ENCODE measurements at regions not wholly inside any gene's neighbourhood (a gene's known extent, or its start where the extent isn't known, plus 50 kb on each side); places are given as distances from the start of the nearest gene placed in this dataset.
A peak's percentile ranks its signal among the peaks of the same experiment; 100 is the strongest.

- H3K79me1 ChIP-seq (ENCODE audit: low read depth, low read length), result no peaks in the 10 kb centered on the region
- no peak overlapping the region for H3K9ac ChIP-seq (ENCODE audit: low read depth, low read length, poor library complexity)
- H3K14ac ChIP-seq (ENCODE audit: low read length), result no peak overlapping the region
- H3K27me3 ChIP-seq (ENCODE audit: control insufficient read depth in 3 of 3, insufficient read depth in 3 of 3, low read depth in 1 of 3, low read length in 3 of 3), result no peaks in the 10 kb centered on the region
- H3K4me1 ChIP-seq (ENCODE audit: control insufficient read depth in 2 of 2, insufficient read depth in 1 of 2, low read depth in 1 of 2, low read length in 2 of 2), result peaks cover 2 to 4% of the 10 kb centered on the region in 2 donors
- no peak overlapping the region for H3K18ac ChIP-seq (ENCODE audit: low read length)
- peak overlapping the region; percentile 49 for H2AFZ ChIP-seq (ENCODE audit: low read length)
- no peak overlapping the region for H3K4me2 ChIP-seq (ENCODE audit: insufficient read depth, low read length, poor library complexity, severe bottlenecking)
- no peak overlapping the region for H4K8ac ChIP-seq (ENCODE audit: low read depth, low read length)
- no peaks in the 10 kb centered on the region for H3K9me3 ChIP-seq (replicated peaks in 1 of 2; ENCODE audit: control insufficient read depth in 2 of 2, insufficient read depth in 1 of 2, low read depth in 1 of 2, low read length in 2 of 2)
- H2BK12ac ChIP-seq (ENCODE audit: low read length), result no peak overlapping the region
- H2BK120ac ChIP-seq (ENCODE audit: low read depth, low read length), result no peak overlapping the region
- no peak overlapping the region for H4K91ac ChIP-seq (ENCODE audit: low read depth, low read length, poor library complexity)
- no peak for DNase-seq (ENCODE audit: low spot score)
- no peak overlapping the region for H3K23ac ChIP-seq (ENCODE audit: low read depth, low read length, poor library complexity)
- H2BK5ac ChIP-seq (ENCODE audit: low read length), result no peak overlapping the region
- H2AK5ac ChIP-seq (ENCODE audit: low read depth, low read length), result no peak overlapping the region
- no peak overlapping the region for H2BK15ac ChIP-seq (ENCODE audit: low read length)
- no peak overlapping the region for H3K4ac ChIP-seq (ENCODE audit: low read length)
- no peak overlapping the region for H3K4me3 ChIP-seq (ENCODE audit: low read length in 2 of 2)
- H3K27ac ChIP-seq (replicated peaks; ENCODE audit: low read length), result no peak overlapping the region
- no CpG with 5 or more reads among the region's 9 CpGs for WGBS, 2 donors (ENCODE audit: extremely low coverage in 2 of 2, insufficient read length in 2 of 2, insufficient replicate concordance in 1 of 2)
- no peaks in the 10 kb centered on the region for H3K36me3 ChIP-seq (replicated peaks in 1 of 2; ENCODE audit: control insufficient read depth in 2 of 2, insufficient read depth in 2 of 2, low read length in 2 of 2)
Measured at GRCh38 chr1:242723044-242723716, 198.7 kb upstream of the PLD5 start.

- Histone ChIP-seq H3K27me3 (ENCODE audit: control insufficient read depth in 3 of 3, insufficient read depth in 3 of 3, low read depth in 1 of 3, low read length in 3 of 3) (no peaks in the 10 kb centered on the region), H2BK15ac (ENCODE audit: low read length) (no peak overlapping the region), H3K23ac (ENCODE audit: low read depth, low read length, poor library complexity) (no peak overlapping the region), H4K8ac (ENCODE audit: low read depth, low read length) (no peak overlapping the region), H2AK5ac (ENCODE audit: low read depth, low read length) (no peak overlapping the region), H3K4me2 (ENCODE audit: insufficient read depth, low read length, poor library complexity, severe bottlenecking) (no peak overlapping the region), H4K91ac (ENCODE audit: low read depth, low read length, poor library complexity) (no peak overlapping the region), H3K36me3 (replicated peaks in 1 of 2; ENCODE audit: control insufficient read depth in 2 of 2, insufficient read depth in 2 of 2, low read length in 2 of 2) (no peaks in the 10 kb centered on the region), H2BK5ac (ENCODE audit: low read length) (no peak overlapping the region), H3K27ac (replicated peaks; ENCODE audit: low read length) (no peak overlapping the region), H3K18ac (ENCODE audit: low read length) (no peak overlapping the region), H2BK12ac (ENCODE audit: low read length) (no peak overlapping the region), H3K9me3 (replicated peaks in 1 of 2; ENCODE audit: control insufficient read depth in 2 of 2, insufficient read depth in 1 of 2, low read depth in 1 of 2, low read length in 2 of 2) (no peaks in the 10 kb centered on the region), H2AFZ (ENCODE audit: low read length) (no peak overlapping the region), H3K79me1 (ENCODE audit: low read depth, low read length) (no peaks in the 10 kb centered on the region), H2BK120ac (ENCODE audit: low read depth, low read length) (no peak overlapping the region), H3K9ac (ENCODE audit: low read depth, low read length, poor library complexity) (no peak overlapping the region), H3K4me3 (ENCODE audit: low read length in 2 of 2) (no peak overlapping the region), H3K14ac (ENCODE audit: low read length) (no peak overlapping the region), H3K4ac (ENCODE audit: low read length) (no peak overlapping the region), H3K4me1 (ENCODE audit: control insufficient read depth in 2 of 2, insufficient read depth in 1 of 2, low read depth in 1 of 2, low read length in 2 of 2) (peaks cover 2 to 4% of the 10 kb centered on the region in 2 donors)
- WGBS, 2 donors (ENCODE audit: extremely low coverage in 2 of 2, insufficient read length in 2 of 2, insufficient replicate concordance in 1 of 2), result no CpG with 5 or more reads among the region's 6 CpGs
- DNase-seq (ENCODE audit: low spot score), result no peak
Measured at GRCh38 chr1:242718967-242719366, 194.5 kb upstream of the PLD5 start.

- Histone ChIP-seq H3K18ac (ENCODE audit: low read length) (no peak overlapping the region), H4K91ac (ENCODE audit: low read depth, low read length, poor library complexity) (no peak overlapping the region), H2AFZ (ENCODE audit: low read length) (no peak overlapping the region), H2BK5ac (ENCODE audit: low read length) (no peak overlapping the region), H3K9me3 (replicated peaks in 1 of 2; ENCODE audit: control insufficient read depth in 2 of 2, insufficient read depth in 1 of 2, low read depth in 1 of 2, low read length in 2 of 2) (no peaks in the 10 kb centered on the region), H3K14ac (ENCODE audit: low read length) (no peak overlapping the region), H3K4me2 (ENCODE audit: insufficient read depth, low read length, poor library complexity, severe bottlenecking) (no peak overlapping the region), H3K79me1 (ENCODE audit: low read depth, low read length) (no peaks in the 10 kb centered on the region), H2BK120ac (ENCODE audit: low read depth, low read length) (no peak overlapping the region), H3K36me3 (replicated peaks in 1 of 2; ENCODE audit: control insufficient read depth in 2 of 2, insufficient read depth in 2 of 2, low read length in 2 of 2) (no peaks in the 10 kb centered on the region), H3K23ac (ENCODE audit: low read depth, low read length, poor library complexity) (no peak overlapping the region), H3K4me1 (ENCODE audit: control insufficient read depth in 2 of 2, insufficient read depth in 1 of 2, low read depth in 1 of 2, low read length in 2 of 2) (no peaks in the 10 kb centered on the region), H2AK5ac (ENCODE audit: low read depth, low read length) (no peak overlapping the region), H3K27me3 (ENCODE audit: control insufficient read depth in 3 of 3, insufficient read depth in 3 of 3, low read depth in 1 of 3, low read length in 3 of 3) (no peaks in the 10 kb centered on the region), H4K8ac (ENCODE audit: low read depth, low read length) (no peak overlapping the region), H3K4me3 (ENCODE audit: low read length in 2 of 2) (no peak overlapping the region), H2BK15ac (ENCODE audit: low read length) (no peak overlapping the region), H3K9ac (ENCODE audit: low read depth, low read length, poor library complexity) (no peak overlapping the region), H3K4ac (ENCODE audit: low read length) (no peak overlapping the region), H3K27ac (replicated peaks; ENCODE audit: low read length) (no peak overlapping the region), H2BK12ac (ENCODE audit: low read length) (no peak overlapping the region)
- DNase-seq (ENCODE audit: low spot score), result no peak
- WGBS, 2 donors (ENCODE audit: extremely low coverage in 2 of 2, insufficient read length in 2 of 2, insufficient replicate concordance in 1 of 2), result no CpG with 5 or more reads among the region's 4 CpGs
Measured at GRCh38 chr1:242712248-242712647, 187.8 kb upstream of the PLD5 start.

GRCh38 chr1:242710847-242711246 lies 186.3 kb upstream of the PLD5 start:
- H3K9me3 ChIP-seq (replicated peaks in 1 of 2; ENCODE audit: control insufficient read depth in 2 of 2, insufficient read depth in 1 of 2, low read depth in 1 of 2, low read length in 2 of 2), result no peaks in the 10 kb centered on the region
- no peak overlapping the region for H2BK120ac ChIP-seq (ENCODE audit: low read depth, low read length)
- no peak overlapping the region for H3K14ac ChIP-seq (ENCODE audit: low read length)
- no peaks in the 10 kb centered on the region for H3K4me1 ChIP-seq (ENCODE audit: control insufficient read depth in 2 of 2, insufficient read depth in 1 of 2, low read depth in 1 of 2, low read length in 2 of 2)
- no CpG with 5 or more reads among the region's 1 CpG for WGBS, 2 donors (ENCODE audit: extremely low coverage in 2 of 2, insufficient read length in 2 of 2, insufficient replicate concordance in 1 of 2)
- H3K23ac ChIP-seq (ENCODE audit: low read depth, low read length, poor library complexity), result no peak overlapping the region
- H3K4me3 ChIP-seq (ENCODE audit: low read length in 2 of 2), result no peak overlapping the region
- no peak for DNase-seq (ENCODE audit: low spot score)
- no peak overlapping the region for H2BK5ac ChIP-seq (ENCODE audit: low read length)
- H3K9ac ChIP-seq (ENCODE audit: low read depth, low read length, poor library complexity), result no peak overlapping the region
- no peak overlapping the region for H3K18ac ChIP-seq (ENCODE audit: low read length)
- H3K4ac ChIP-seq (ENCODE audit: low read length), result no peak overlapping the region
- H4K91ac ChIP-seq (ENCODE audit: low read depth, low read length, poor library complexity), result no peak overlapping the region
- H2BK12ac ChIP-seq (ENCODE audit: low read length), result no peak overlapping the region
- H3K36me3 ChIP-seq (replicated peaks in 1 of 2; ENCODE audit: control insufficient read depth in 2 of 2, insufficient read depth in 2 of 2, low read length in 2 of 2), result no peaks in the 10 kb centered on the region
- no peaks in the 10 kb centered on the region for H3K79me1 ChIP-seq (ENCODE audit: low read depth, low read length)
- no peak overlapping the region for H2AFZ ChIP-seq (ENCODE audit: low read length)
- no peak overlapping the region for H3K27ac ChIP-seq (replicated peaks; ENCODE audit: low read length)
- no peak overlapping the region for H3K4me2 ChIP-seq (ENCODE audit: insufficient read depth, low read length, poor library complexity, severe bottlenecking)
- H4K8ac ChIP-seq (ENCODE audit: low read depth, low read length), result no peak overlapping the region
- H2AK5ac ChIP-seq (ENCODE audit: low read depth, low read length), result no peak overlapping the region
- no peak overlapping the region for H2BK15ac ChIP-seq (ENCODE audit: low read length)
- no peaks in the 10 kb centered on the region for H3K27me3 ChIP-seq (ENCODE audit: control insufficient read depth in 3 of 3, insufficient read depth in 3 of 3, low read depth in 1 of 3, low read length in 3 of 3)
